ENCODE measurements at regions not wholly inside any gene's neighbourhood (a gene's known extent, or its start where the extent isn't known, plus 50 kb on each side); places are given as distances from the start of the nearest gene placed in this dataset.
A peak's percentile ranks its signal among the peaks of the same experiment; 100 is the strongest.
"Not testable (repeated sequence)": the region's sequence is repeated elsewhere in the genome, so short reads cannot be mapped to it uniquely, and the experiment has no call there.

GRCh38 chr18:71456206-71456605, 1087.9 kb downstream of the CBLN2 start:
- no peak for DNase-seq

GRCh38 chr18:71450257-71450656, 1093.9 kb downstream of the CBLN2 start:
- no peak for DNase-seq

GRCh38 chr18:71443706-71444480, 1100.2 kb downstream of the CBLN2 start:
- no peak for DNase-seq

GRCh38 chr18:71442731-71443141, 1101.4 kb downstream of the CBLN2 start:
- peak; percentile 10 to 50 for DNase-seq

GRCh38 chr18:71441156-71441555, 1103.0 kb downstream of the CBLN2 start:
- no peak for DNase-seq

- DNase-seq: no peak
Observed at GRCh38 chr18:71437511-71437910, 1106.6 kb downstream of the CBLN2 start.

GRCh38 chr18:71433373-71433772, 1110.8 kb downstream of the CBLN2 start:
- DNase-seq: no peak

GRCh38 chr18:71431689-71432088, 1112.5 kb downstream of the CBLN2 start:
- DNase-seq: no peak

- DNase-seq: no peak
Observed at GRCh38 chr18:71431171-71431570, 1113.0 kb downstream of the CBLN2 start.

GRCh38 chr18:71426441-71426840, 1117.7 kb downstream of the CBLN2 start:
- no peak for DNase-seq

GRCh38 chr18:71405169-71405809, 1116.4 kb downstream of the SOCS6 start:
- no peak for DNase-seq

- no peak for DNase-seq
Observed at GRCh38 chr18:71403501-71403900, 1114.7 kb downstream of the SOCS6 start.

- DNase-seq: peak; percentile 30 to 57
Observed at GRCh38 chr18:71398531-71398930, 1109.7 kb downstream of the SOCS6 start.

GRCh38 chr18:71388148-71388547, 1099.3 kb downstream of the SOCS6 start:
- DNase-seq: no peak

GRCh38 chr18:71374294-71375000, 1085.6 kb downstream of the SOCS6 start:
- no peak for DNase-seq

- DNase-seq: no peak
Observed at GRCh38 chr18:71371951-71372605, 1083.2 kb downstream of the SOCS6 start.

GRCh38 chr18:71370671-71371445, 1082.0 kb downstream of the SOCS6 start:
- no peak for DNase-seq

GRCh38 chr18:71370095-71370494, 1081.2 kb downstream of the SOCS6 start:
- DNase-seq: no peak

GRCh38 chr18:71362140-71362539, 1073.3 kb downstream of the SOCS6 start:
- DNase-seq: no peak

- DNase-seq: not testable (repeated sequence)
Observed at GRCh38 chr18:71355599-71355998, 1066.8 kb downstream of the SOCS6 start.

GRCh38 chr18:71352618-71353017, 1063.8 kb downstream of the SOCS6 start:
- DNase-seq: no peak

- DNase-seq: no peak
Observed at GRCh38 chr18:71336576-71337210, 1047.8 kb downstream of the SOCS6 start.

Data from NCI-H526 (cell line).